ENCODE measurements at regions not wholly inside any gene's neighbourhood (a gene's known extent, or its start where the extent isn't known, plus 50 kb on each side); places are given as distances from the start of the nearest gene placed in this dataset.
A peak's percentile ranks its signal among the peaks of the same experiment; 100 is the strongest.

DNA sequence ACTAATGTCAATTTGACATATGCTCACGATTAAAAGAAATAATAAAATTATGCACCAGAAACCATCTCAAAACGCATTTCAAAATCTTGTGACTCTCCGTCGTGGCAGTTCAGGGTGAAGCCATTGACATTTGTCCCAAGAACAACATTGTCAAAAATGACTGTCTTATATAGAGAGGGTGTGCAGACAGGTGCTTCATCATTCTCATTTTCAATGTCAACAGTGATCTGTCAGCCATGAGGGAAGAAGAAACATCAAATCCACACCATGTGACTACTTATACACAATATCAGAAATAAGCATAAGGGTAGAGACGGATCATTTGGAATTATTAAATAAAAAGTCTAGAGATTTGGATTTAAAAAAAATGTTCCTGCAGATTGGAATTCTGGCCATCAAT, 65.1 kb upstream of the C3orf49 start:
- intact Hi-C loops (cut with micrococcal nuclease; ENCODE audit: unreplicated experiment): no loop called here
- Histone ChIP-seq H3K36me3 (ENCODE audit: insufficient read depth, low read length, poor library complexity, severe bottlenecking) (no peaks in the 10 kb centered on the region), H3K4me3 (ENCODE audit: low read depth, low read length, poor library complexity, severe bottlenecking) (no peak overlapping the region), H3K4me1 (ENCODE audit: insufficient read depth, low read length, poor library complexity, severe bottlenecking) (no peaks in the 10 kb centered on the region), H3K9me3 (ENCODE audit: low read depth, low read length, poor library complexity, severe bottlenecking) (no peaks in the 10 kb centered on the region), H3K27ac (ENCODE audit: low read depth, low read length, poor library complexity, severe bottlenecking) (no peak overlapping the region), H3K27me3 (replicated peaks; ENCODE audit: insufficient read depth, low read depth, low read length, poor library complexity) (no peaks in the 10 kb centered on the region)
- TF ChIP-seq CTCF (conservative IDR thresholded peaks at IDR 0.05; ENCODE audit: low read depth, low read length) (no peak), EZH2 (IDR thresholded peaks at IDR 0.05; ENCODE audit: borderline replicate concordance, low read depth, low read length, poor library complexity, severe bottlenecking) (no peak)
- ChIA-PET CTCF (no interaction called here), POLR2A (ENCODE audit: low non-redundant PET) (no interaction called here)
- DNase-seq (ENCODE audit: low spot score): no peak
- no TSS peak for BruUV-seq (replicated peaks)

- Histone ChIP-seq H3K27ac (ENCODE audit: low read depth, low read length, poor library complexity, severe bottlenecking) (no peak overlapping the region), H3K36me3 (ENCODE audit: insufficient read depth, low read length, poor library complexity, severe bottlenecking) (no peaks in the 10 kb centered on the region), H3K9me3 (ENCODE audit: low read depth, low read length, poor library complexity, severe bottlenecking) (no peaks in the 10 kb centered on the region), H3K4me3 (ENCODE audit: low read depth, low read length, poor library complexity, severe bottlenecking) (no peak overlapping the region), H3K27me3 (replicated peaks; ENCODE audit: insufficient read depth, low read depth, low read length, poor library complexity) (no peaks in the 10 kb centered on the region), H3K4me1 (ENCODE audit: insufficient read depth, low read length, poor library complexity, severe bottlenecking) (no peaks in the 10 kb centered on the region)
- ChIA-PET CTCF (no interaction called here), POLR2A (ENCODE audit: low non-redundant PET) (no interaction called here)
- no peak for TF ChIP-seq CTCF (conservative IDR thresholded peaks at IDR 0.05; ENCODE audit: low read depth, low read length)
- no TSS peak for BruUV-seq (replicated peaks)
- DNase-seq (ENCODE audit: low spot score): peak; percentile 4
- intact Hi-C loops (cut with micrococcal nuclease; ENCODE audit: unreplicated experiment): no loop called here
These were observed 56.9 kb upstream of the C3orf49 start for GRCh38 chr3:63762180-63762579.

DNA sequence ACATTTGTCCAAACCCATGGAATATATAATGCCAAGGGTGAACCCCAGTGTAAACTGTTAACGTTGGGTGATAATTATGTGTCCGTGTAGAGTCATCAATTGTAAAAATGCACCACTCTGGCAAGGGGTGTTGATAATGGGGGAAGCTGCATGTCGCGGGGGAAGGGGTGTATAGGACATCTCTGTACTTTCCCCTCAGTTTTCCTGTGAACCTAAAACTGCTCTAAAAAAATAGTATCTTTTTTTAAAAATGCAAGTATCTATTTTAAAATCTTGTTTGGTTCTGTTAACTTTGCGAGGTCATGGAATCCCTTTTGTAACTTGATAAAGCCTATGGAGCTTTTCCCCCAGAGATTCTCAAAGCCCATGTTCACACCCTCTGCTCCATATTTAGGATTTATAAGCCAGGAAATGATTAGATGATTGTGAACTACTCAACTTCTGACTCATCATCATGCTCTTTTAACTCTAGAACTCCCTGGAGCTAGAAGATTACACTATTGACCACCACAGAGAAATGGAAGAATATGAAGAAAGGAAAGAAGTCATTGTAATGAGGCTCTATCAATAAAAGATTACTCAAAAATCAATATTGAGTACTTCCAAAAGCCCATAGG, 56.1 kb upstream of the C3orf49 start:
- POLR2A ChIA-PET (ENCODE audit: low non-redundant PET): no interaction called here
- no TSS peak for BruUV-seq (replicated peaks)

More for the DNA sequence above, 56.1 kb upstream of the C3orf49 start:
- DNase-seq (ENCODE audit: low spot score): peak; percentile 56
- Histone ChIP-seq H3K27ac (ENCODE audit: low read depth, low read length, poor library complexity, severe bottlenecking) (no peak overlapping the region), H3K36me3 (ENCODE audit: insufficient read depth, low read length, poor library complexity, severe bottlenecking) (no peaks in the 10 kb centered on the region), H3K4me1 (ENCODE audit: insufficient read depth, low read length, poor library complexity, severe bottlenecking) (no peaks in the 10 kb centered on the region), H3K9me3 (ENCODE audit: low read depth, low read length, poor library complexity, severe bottlenecking) (no peaks in the 10 kb centered on the region), H3K27me3 (replicated peaks; ENCODE audit: insufficient read depth, low read depth, low read length, poor library complexity) (no peaks in the 10 kb centered on the region), H3K4me3 (ENCODE audit: low read depth, low read length, poor library complexity, severe bottlenecking) (no peak overlapping the region)
- TF ChIP-seq EZH2 (IDR thresholded peaks at IDR 0.05; ENCODE audit: borderline replicate concordance, low read depth, low read length, poor library complexity, severe bottlenecking) (no peak), CTCF (conservative IDR thresholded peaks at IDR 0.05; ENCODE audit: low read depth, low read length) (no peak)
- CTCF ChIA-PET: no interaction called here
- intact Hi-C loops (cut with micrococcal nuclease; ENCODE audit: unreplicated experiment): no loop called here

Data from A673 (cell line).